ENCODE measurements at regions not wholly inside any gene's neighbourhood (a gene's known extent, or its start where the extent isn't known, plus 50 kb on each side); places are given as distances from the start of the nearest gene placed in this dataset.
"Not testable (repeated sequence)": the region's sequence is repeated elsewhere in the genome, so short reads cannot be mapped to it uniquely, and the experiment has no call there.

DNA sequence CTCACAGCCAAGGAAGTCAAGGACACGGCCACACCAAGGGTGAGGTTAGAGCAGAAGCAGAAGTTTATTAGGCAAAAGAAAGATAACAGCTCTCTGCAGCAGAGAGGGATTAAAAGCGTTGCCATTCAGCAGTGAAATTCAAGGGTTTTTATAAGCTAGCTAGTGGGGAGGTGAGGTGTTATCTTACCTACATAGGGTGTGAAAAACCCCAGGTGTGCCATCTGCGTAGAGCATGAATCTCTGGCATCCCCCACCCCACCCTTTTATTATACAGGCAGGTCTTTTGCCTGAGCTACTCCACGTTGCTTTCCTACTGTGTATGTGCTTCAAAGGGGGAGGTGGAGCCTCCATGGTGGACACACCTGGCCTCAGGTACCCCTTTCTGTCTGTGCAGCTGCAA, 135.4 kb downstream of the ARHGAP11B start:
- TF ChIP-seq, protein P1, sequence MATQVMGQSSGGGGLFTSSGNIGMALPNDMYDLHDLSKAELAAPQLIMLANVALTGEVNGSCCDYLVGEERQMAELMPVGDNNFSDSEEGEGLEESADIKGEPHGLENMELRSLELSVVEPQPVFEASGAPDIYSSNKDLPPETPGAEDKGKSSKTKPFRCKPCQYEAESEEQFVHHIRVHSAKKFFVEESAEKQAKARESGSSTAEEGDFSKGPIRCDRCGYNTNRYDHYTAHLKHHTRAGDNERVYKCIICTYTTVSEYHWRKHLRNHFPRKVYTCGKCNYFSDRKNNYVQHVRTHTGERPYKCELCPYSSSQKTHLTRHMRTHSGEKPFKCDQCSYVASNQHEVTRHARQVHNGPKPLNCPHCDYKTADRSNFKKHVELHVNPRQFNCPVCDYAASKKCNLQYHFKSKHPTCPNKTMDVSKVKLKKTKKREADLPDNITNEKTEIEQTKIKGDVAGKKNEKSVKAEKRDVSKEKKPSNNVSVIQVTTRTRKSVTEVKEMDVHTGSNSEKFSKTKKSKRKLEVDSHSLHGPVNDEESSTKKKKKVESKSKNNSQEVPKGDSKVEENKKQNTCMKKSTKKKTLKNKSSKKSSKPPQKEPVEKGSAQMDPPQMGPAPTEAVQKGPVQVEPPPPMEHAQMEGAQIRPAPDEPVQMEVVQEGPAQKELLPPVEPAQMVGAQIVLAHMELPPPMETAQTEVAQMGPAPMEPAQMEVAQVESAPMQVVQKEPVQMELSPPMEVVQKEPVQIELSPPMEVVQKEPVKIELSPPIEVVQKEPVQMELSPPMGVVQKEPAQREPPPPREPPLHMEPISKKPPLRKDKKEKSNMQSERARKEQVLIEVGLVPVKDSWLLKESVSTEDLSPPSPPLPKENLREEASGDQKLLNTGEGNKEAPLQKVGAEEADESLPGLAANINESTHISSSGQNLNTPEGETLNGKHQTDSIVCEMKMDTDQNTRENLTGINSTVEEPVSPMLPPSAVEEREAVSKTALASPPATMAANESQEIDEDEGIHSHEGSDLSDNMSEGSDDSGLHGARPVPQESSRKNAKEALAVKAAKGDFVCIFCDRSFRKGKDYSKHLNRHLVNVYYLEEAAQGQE (IDR thresholded peaks at IDR 0.05; ENCODE audit: insufficient replicate concordance, low read depth) = not testable (repeated sequence)
- TF ChIP-seq CTCF (IDR thresholded peaks at IDR 0.05; ENCODE audit: insufficient read depth, low read length); GABPA (IDR thresholded peaks at IDR 0.05; ENCODE audit: low read depth); SPI1 (IDR thresholded peaks at IDR 0.05; ENCODE audit: borderline replicate concordance, low read depth): not testable (repeated sequence)
